ENCODE measurements at regions not wholly inside any gene's neighbourhood (a gene's known extent, or its start where the extent isn't known, plus 50 kb on each side); places are given as distances from the start of the nearest gene placed in this dataset.

DNA sequence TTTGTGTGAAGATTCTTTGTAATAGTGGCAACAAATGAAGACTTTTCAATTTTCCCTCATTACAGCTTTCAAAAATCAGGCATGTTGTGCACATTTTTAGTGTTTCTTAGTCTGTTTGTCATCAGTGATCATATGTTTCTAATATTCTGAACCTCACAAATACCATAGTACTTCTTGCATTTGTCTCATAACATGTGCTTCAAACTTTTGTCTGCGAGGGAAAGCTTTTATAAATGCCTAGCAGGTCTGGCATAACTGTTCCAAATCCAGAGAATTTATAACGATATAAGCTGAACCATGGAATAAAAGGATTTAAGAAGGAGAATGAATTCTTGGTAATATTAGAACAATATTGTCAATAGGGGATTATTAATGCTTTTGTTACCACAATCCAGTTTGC, 670.2 kb downstream of the RFPL4B start:
- TF ChIP-seq POLR2AphosphoS5 (IDR thresholded peaks at IDR 0.05) (no peak), POLR2A (IDR thresholded peaks at IDR 0.05) (no peak)
- TF ChIP-seq, protein P1, sequence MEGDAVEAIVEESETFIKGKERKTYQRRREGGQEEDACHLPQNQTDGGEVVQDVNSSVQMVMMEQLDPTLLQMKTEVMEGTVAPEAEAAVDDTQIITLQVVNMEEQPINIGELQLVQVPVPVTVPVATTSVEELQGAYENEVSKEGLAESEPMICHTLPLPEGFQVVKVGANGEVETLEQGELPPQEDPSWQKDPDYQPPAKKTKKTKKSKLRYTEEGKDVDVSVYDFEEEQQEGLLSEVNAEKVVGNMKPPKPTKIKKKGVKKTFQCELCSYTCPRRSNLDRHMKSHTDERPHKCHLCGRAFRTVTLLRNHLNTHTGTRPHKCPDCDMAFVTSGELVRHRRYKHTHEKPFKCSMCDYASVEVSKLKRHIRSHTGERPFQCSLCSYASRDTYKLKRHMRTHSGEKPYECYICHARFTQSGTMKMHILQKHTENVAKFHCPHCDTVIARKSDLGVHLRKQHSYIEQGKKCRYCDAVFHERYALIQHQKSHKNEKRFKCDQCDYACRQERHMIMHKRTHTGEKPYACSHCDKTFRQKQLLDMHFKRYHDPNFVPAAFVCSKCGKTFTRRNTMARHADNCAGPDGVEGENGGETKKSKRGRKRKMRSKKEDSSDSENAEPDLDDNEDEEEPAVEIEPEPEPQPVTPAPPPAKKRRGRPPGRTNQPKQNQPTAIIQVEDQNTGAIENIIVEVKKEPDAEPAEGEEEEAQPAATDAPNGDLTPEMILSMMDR (IDR thresholded peaks at IDR 0.05) = no peak
